ENCODE measurements at regions not wholly inside any gene's neighbourhood (a gene's known extent, or its start where the extent isn't known, plus 50 kb on each side); places are given as distances from the start of the nearest gene placed in this dataset.

- TF ChIP-seq CTCF (IDR thresholded peaks at IDR 0.05; ENCODE audit: extremely low read depth, missing control alignments), result no peak
- no peak for DNase-seq (ENCODE audit: low spot score)
Observed at GRCh38 chr13:23947893-23948292, 50.6 kb upstream of the C1QTNF9B start.

- TF ChIP-seq CTCF (IDR thresholded peaks at IDR 0.05; ENCODE audit: extremely low read depth, missing control alignments), result no peak
Observed at GRCh38 chr13:23949200-23949599, 51.9 kb upstream of the C1QTNF9B start.

GRCh38 chr13:23949736-23950135 is 52.4 kb upstream of the C1QTNF9B start:
- TF ChIP-seq CTCF (IDR thresholded peaks at IDR 0.05; ENCODE audit: extremely low read depth, missing control alignments), result no peak
- DNase-seq (ENCODE audit: low spot score), result peak; percentile 20

More at GRCh38 chr13:23949200-23949599, 51.9 kb upstream of the C1QTNF9B start:
- DNase-seq (ENCODE audit: low spot score), result no peak

GRCh38 chr13:23950736-23951510 is 53.6 kb upstream of the C1QTNF9B start:
- no peak for TF ChIP-seq CTCF (IDR thresholded peaks at IDR 0.05; ENCODE audit: extremely low read depth, missing control alignments)
- no peak for DNase-seq (ENCODE audit: low spot score)

GRCh38 chr13:23952796-23953195 is 55.5 kb upstream of the C1QTNF9B start:
- DNase-seq (ENCODE audit: low spot score), result no peak
- no peak for TF ChIP-seq CTCF (IDR thresholded peaks at IDR 0.05; ENCODE audit: extremely low read depth, missing control alignments)

GRCh38 chr13:23953860-23954512 is 56.7 kb upstream of the C1QTNF9B start:
- DNase-seq (ENCODE audit: low spot score), result no peak
- TF ChIP-seq CTCF (IDR thresholded peaks at IDR 0.05; ENCODE audit: extremely low read depth, missing control alignments), result no peak

- DNase-seq (ENCODE audit: low spot score), result no peak
- TF ChIP-seq CTCF (IDR thresholded peaks at IDR 0.05; ENCODE audit: extremely low read depth, missing control alignments), result no peak
Observed at GRCh38 chr13:23955064-23955463, 57.8 kb upstream of the C1QTNF9B start.

Data from GM20000 (cell line).